ENCODE measurements at regions not wholly inside any gene's neighbourhood (a gene's known extent, or its start where the extent isn't known, plus 50 kb on each side); places are given as distances from the start of the nearest gene placed in this dataset.
"Not testable (repeated sequence)": the region's sequence is repeated elsewhere in the genome, so short reads cannot be mapped to it uniquely, and the experiment has no call there.

GRCh38 chr6:9789201-9789600, 625.7 kb downstream of the TFAP2A start:
- no peak overlapping the region for H3K4me3 ChIP-seq (ENCODE audit: insufficient read depth, low read depth, low read length)
- H3K36me3 ChIP-seq (replicated peaks; ENCODE audit: control insufficient read depth, insufficient read depth, low read length), result no peaks in the 10 kb centered on the region
- DNase-seq, result no peak
- no peaks in the 10 kb centered on the region for H3K27me3 ChIP-seq (ENCODE audit: control insufficient read depth, insufficient read depth, low read length)

DNA sequence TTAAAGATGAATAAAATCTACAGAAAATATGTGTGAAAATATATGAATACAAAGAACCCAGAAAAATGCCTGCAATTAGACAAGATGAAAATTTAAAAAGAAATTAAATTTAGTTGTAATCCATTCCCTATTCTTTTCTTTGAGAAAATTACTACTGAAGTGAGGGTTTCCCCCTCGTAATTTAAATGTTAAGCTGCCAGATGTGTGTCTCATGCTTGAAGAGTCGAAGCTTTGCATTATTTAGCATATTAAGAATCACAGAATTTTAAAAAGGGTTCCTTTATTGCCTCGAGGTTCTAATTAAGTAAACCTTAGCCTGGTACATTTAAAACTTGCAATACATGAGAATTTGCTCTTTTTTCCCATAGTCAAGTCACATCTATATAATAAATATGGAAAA, 630.1 kb downstream of the TFAP2A start:
- H3K27me3 ChIP-seq (ENCODE audit: control insufficient read depth, insufficient read depth, low read length), result no peaks in the 10 kb centered on the region
- H3K36me3 ChIP-seq (replicated peaks; ENCODE audit: control insufficient read depth, insufficient read depth, low read length), result no peaks in the 10 kb centered on the region
- no peak overlapping the region for H3K4me3 ChIP-seq (ENCODE audit: insufficient read depth, low read depth, low read length)
- no peak for DNase-seq

GRCh38 chr6:9783567-9783966, 631.3 kb downstream of the TFAP2A start:
- no peak for DNase-seq
- Histone ChIP-seq H3K4me3 (ENCODE audit: insufficient read depth, low read depth, low read length) (no peak overlapping the region), H3K27me3 (ENCODE audit: control insufficient read depth, insufficient read depth, low read length) (no peaks in the 10 kb centered on the region), H3K36me3 (replicated peaks; ENCODE audit: control insufficient read depth, insufficient read depth, low read length) (no peaks in the 10 kb centered on the region)

DNA sequence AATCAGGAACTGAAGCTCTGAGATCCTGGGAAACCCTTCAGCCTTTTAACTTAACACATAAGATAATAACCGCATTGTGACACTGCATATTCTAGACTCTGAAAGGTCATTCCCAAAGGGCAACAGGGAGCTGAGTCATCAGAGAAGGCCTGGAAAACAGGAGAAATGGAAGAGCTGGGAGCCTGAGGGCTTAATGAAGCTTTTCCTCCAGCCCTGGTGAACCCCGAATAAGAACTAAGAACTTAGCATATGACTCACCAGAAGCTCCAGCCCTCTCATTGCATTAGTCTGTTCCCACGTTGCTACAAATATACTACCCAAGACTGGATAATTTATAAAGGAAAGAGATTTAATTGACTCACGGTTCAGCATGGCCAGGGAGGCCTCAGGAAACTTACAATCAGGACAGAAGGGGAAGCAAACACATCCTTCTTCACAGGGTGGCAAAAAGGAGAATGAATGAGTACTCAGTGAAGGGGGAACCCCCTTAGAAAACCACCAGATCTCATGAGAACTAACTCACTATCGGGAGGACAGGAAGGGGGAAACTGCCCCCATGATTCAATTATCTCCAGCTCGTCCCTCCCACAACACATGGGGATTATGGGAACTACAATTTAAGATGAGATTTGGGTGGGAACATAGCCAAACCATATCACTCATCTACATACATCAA, 648.5 kb downstream of the TFAP2A start:
- no peaks in the 10 kb centered on the region for H3K27me3 ChIP-seq (ENCODE audit: control insufficient read depth, insufficient read depth, low read length)
- H3K4me3 ChIP-seq (ENCODE audit: insufficient read depth, low read depth, low read length), result no peak overlapping the region
- no peak for DNase-seq
- H3K36me3 ChIP-seq (replicated peaks; ENCODE audit: control insufficient read depth, insufficient read depth, low read length), result no peaks in the 10 kb centered on the region

GRCh38 chr6:9761220-9761619, 653.7 kb downstream of the TFAP2A start:
- Histone ChIP-seq H3K27me3 (ENCODE audit: control insufficient read depth, insufficient read depth, low read length) (no peaks in the 10 kb centered on the region), H3K4me3 (ENCODE audit: insufficient read depth, low read depth, low read length) (no peak overlapping the region), H3K36me3 (replicated peaks; ENCODE audit: control insufficient read depth, insufficient read depth, low read length) (no peaks in the 10 kb centered on the region)
- DNase-seq, result no peak

DNA sequence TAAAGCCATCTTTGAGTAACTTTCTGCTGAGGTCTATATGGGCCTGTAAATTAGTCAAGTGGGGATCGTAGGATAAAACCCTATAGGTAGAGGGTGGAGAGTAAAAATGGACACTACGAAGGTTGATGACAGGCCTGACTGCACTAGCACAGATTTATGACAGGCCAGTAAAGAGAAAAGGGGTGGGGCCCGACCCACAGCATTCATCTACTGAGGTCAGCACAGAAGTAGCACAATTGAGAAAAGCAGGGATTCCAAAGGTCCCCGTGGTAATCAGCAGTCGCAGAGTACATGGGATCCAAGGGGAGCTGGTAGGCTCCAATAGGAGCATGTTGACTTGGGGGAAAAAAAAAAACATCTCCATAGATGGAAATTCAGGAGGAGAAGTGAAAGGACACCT, 660.4 kb downstream of the TFAP2A start:
- no peak overlapping the region for H3K4me3 ChIP-seq (ENCODE audit: insufficient read depth, low read depth, low read length)
- H3K27me3 ChIP-seq (ENCODE audit: control insufficient read depth, insufficient read depth, low read length), result no peaks in the 10 kb centered on the region
- DNase-seq, result no peak
- no peaks in the 10 kb centered on the region for H3K36me3 ChIP-seq (replicated peaks; ENCODE audit: control insufficient read depth, insufficient read depth, low read length)

DNA sequence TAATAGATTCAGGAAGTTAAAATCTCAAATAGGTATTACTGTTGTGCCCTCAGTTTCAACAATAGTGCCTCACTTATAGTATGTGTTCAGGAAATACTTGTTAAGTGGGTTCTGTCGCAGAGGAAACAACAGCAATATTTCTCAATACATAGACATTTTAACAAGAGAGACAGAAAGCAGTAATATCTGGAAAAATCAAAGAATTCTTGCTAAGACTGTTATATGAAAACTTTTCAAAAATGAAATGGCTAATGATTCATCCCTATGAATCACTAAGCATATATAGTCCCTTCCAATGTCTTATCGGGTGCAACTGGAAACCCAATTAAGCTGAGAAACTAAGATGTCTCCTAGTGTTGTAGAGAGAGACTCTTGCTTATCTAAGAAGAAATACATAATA, 668.9 kb downstream of the TFAP2A start:
- DNase-seq, result no peak
- Histone ChIP-seq H3K36me3 (replicated peaks; ENCODE audit: control insufficient read depth, insufficient read depth, low read length) (no peaks in the 10 kb centered on the region), H3K27me3 (ENCODE audit: control insufficient read depth, insufficient read depth, low read length) (no peaks in the 10 kb centered on the region), H3K4me3 (ENCODE audit: insufficient read depth, low read depth, low read length) (no peak overlapping the region)

GRCh38 chr6:9745476-9745875, 669.4 kb downstream of the TFAP2A start:
- H3K36me3 ChIP-seq (replicated peaks; ENCODE audit: control insufficient read depth, insufficient read depth, low read length), result no peaks in the 10 kb centered on the region
- DNase-seq, result no peak
- no peak overlapping the region for H3K4me3 ChIP-seq (ENCODE audit: insufficient read depth, low read depth, low read length)
- no peaks in the 10 kb centered on the region for H3K27me3 ChIP-seq (ENCODE audit: control insufficient read depth, insufficient read depth, low read length)

GRCh38 chr6:9744119-9744518, 670.8 kb downstream of the TFAP2A start:
- Histone ChIP-seq H3K27me3 (ENCODE audit: control insufficient read depth, insufficient read depth, low read length) (no peaks in the 10 kb centered on the region), H3K4me3 (ENCODE audit: insufficient read depth, low read depth, low read length) (no peak overlapping the region), H3K36me3 (replicated peaks; ENCODE audit: control insufficient read depth, insufficient read depth, low read length) (no peaks in the 10 kb centered on the region)
- DNase-seq, result no peak

GRCh38 chr6:9732056-9732455, 682.8 kb downstream of the TFAP2A start:
- H3K36me3 ChIP-seq (replicated peaks; ENCODE audit: control insufficient read depth, insufficient read depth, low read length), result no peaks in the 10 kb centered on the region
- DNase-seq, result no peak
- H3K4me3 ChIP-seq (ENCODE audit: insufficient read depth, low read depth, low read length), result no peak overlapping the region
- no peaks in the 10 kb centered on the region for H3K27me3 ChIP-seq (ENCODE audit: control insufficient read depth, insufficient read depth, low read length)

GRCh38 chr6:9725776-9726175, 689.1 kb downstream of the TFAP2A start:
- not testable (repeated sequence) for H3K4me3 ChIP-seq (ENCODE audit: insufficient read depth, low read depth, low read length); H3K27me3 ChIP-seq (ENCODE audit: control insufficient read depth, insufficient read depth, low read length); H3K36me3 ChIP-seq (replicated peaks; ENCODE audit: control insufficient read depth, insufficient read depth, low read length); DNase-seq

DNA sequence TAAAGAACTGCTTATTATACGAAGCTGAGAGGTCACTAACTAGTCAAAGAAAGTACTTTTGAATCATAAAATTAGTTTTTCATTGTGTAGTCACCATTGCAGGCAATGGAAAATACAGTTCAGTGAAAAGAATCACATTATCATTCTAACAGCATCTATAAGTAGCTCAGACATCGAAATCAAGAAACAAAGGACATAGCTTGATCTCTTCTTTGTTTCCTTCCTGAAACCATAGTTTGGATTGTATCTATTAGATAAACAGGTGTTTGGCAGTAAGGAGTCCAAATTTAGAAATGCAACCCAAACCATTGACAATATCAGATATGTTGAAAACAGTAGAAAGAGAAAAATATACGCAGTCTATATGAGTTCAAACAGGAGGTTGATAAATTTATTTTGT, 697.3 kb downstream of the TFAP2A start:
- DNase-seq, result no peak
- Histone ChIP-seq H3K27me3 (ENCODE audit: control insufficient read depth, insufficient read depth, low read length) (no peaks in the 10 kb centered on the region), H3K4me3 (ENCODE audit: insufficient read depth, low read depth, low read length) (no peak overlapping the region), H3K36me3 (replicated peaks; ENCODE audit: control insufficient read depth, insufficient read depth, low read length) (no peaks in the 10 kb centered on the region)

GRCh38 chr6:9711365-9711764, 703.5 kb downstream of the TFAP2A start:
- Histone ChIP-seq H3K27me3 (ENCODE audit: control insufficient read depth, insufficient read depth, low read length) (no peaks in the 10 kb centered on the region), H3K4me3 (ENCODE audit: insufficient read depth, low read depth, low read length) (no peak overlapping the region), H3K36me3 (replicated peaks; ENCODE audit: control insufficient read depth, insufficient read depth, low read length) (no peaks in the 10 kb centered on the region)
- no peak for DNase-seq

GRCh38 chr6:9710574-9710973, 704.3 kb downstream of the TFAP2A start:
- Histone ChIP-seq H3K4me3 (ENCODE audit: insufficient read depth, low read depth, low read length) (no peak overlapping the region), H3K36me3 (replicated peaks; ENCODE audit: control insufficient read depth, insufficient read depth, low read length) (no peaks in the 10 kb centered on the region), H3K27me3 (ENCODE audit: control insufficient read depth, insufficient read depth, low read length) (no peaks in the 10 kb centered on the region)
- no peak for DNase-seq

DNA sequence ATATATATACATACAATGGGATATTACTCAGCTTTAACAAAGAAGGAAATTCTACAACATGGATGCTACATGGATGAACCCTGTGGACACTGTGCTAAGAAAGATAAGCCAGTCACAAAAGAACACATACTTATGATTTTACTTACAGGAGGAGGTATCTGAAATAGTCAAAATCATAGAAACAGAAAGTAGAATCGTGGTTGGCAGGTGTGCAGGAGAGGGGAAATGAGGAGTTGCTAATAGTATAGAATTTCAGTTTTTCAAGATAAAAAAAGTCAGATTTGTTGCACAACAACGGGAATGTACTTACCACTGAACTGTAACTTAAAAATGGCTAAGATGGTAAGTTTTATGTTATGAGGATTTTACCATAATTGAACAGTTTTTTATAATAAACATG, 706.3 kb downstream of the TFAP2A start:
- H3K4me3 ChIP-seq (ENCODE audit: insufficient read depth, low read depth, low read length), result no peak overlapping the region
- H3K36me3 ChIP-seq (replicated peaks; ENCODE audit: control insufficient read depth, insufficient read depth, low read length), result no peaks in the 10 kb centered on the region
- no peaks in the 10 kb centered on the region for H3K27me3 ChIP-seq (ENCODE audit: control insufficient read depth, insufficient read depth, low read length)
- no peak for DNase-seq

GRCh38 chr6:9704989-9705388, 709.9 kb downstream of the TFAP2A start:
- Histone ChIP-seq H3K4me3 (ENCODE audit: insufficient read depth, low read depth, low read length) (no peak overlapping the region), H3K27me3 (ENCODE audit: control insufficient read depth, insufficient read depth, low read length) (no peaks in the 10 kb centered on the region), H3K36me3 (replicated peaks; ENCODE audit: control insufficient read depth, insufficient read depth, low read length) (no peaks in the 10 kb centered on the region)
- no peak for DNase-seq

All from H7 (cell line).